ENCODE measurements at regions not wholly inside any gene's neighbourhood (a gene's known extent, or its start where the extent isn't known, plus 50 kb on each side); places are given as distances from the start of the nearest gene placed in this dataset.
"Not testable (repeated sequence)": the region's sequence is repeated elsewhere in the genome, so short reads cannot be mapped to it uniquely, and the experiment has no call there.

GRCh38 chrX:12034741-12035140 lies 103.5 kb upstream of the FRMPD4 start:
- H3K4me3 ChIP-seq: no peak overlapping the region
- no peaks in the 10 kb centered on the region for H3K36me3 ChIP-seq
- no peaks in the 10 kb centered on the region for H3K9me3 ChIP-seq (replicated peaks)
- H3K4me1 ChIP-seq (replicated peaks): no peaks in the 10 kb centered on the region
- DNase-seq (ENCODE audit: low read depth in 1 of 2, low spot score in 2 of 2): no peak
- no peak overlapping the region for H3K27ac ChIP-seq
- no peaks in the 10 kb centered on the region for H3K27me3 ChIP-seq (replicated peaks)

- H3K9me3 ChIP-seq (replicated peaks): no peaks in the 10 kb centered on the region
- no peaks in the 10 kb centered on the region for H3K4me1 ChIP-seq (replicated peaks)
- no peaks in the 10 kb centered on the region for H3K36me3 ChIP-seq
- no peak overlapping the region for H3K4me3 ChIP-seq
- no peak overlapping the region for H3K27ac ChIP-seq
- H3K27me3 ChIP-seq (replicated peaks): no peaks in the 10 kb centered on the region
- DNase-seq (ENCODE audit: low read depth in 1 of 2, low spot score in 2 of 2): no peak
These were observed 95.7 kb upstream of the FRMPD4 start for GRCh38 chrX:12042615-12043014.

GRCh38 chrX:12052109-12052508 lies 86.2 kb upstream of the FRMPD4 start:
- no peak overlapping the region for H3K27ac ChIP-seq
- no peak overlapping the region for H3K4me3 ChIP-seq
- no peaks in the 10 kb centered on the region for H3K27me3 ChIP-seq (replicated peaks)
- no peaks in the 10 kb centered on the region for H3K9me3 ChIP-seq (replicated peaks)
- H3K4me1 ChIP-seq (replicated peaks): no peaks in the 10 kb centered on the region
- DNase-seq (ENCODE audit: low read depth in 1 of 2, low spot score in 2 of 2): no peak
- H3K36me3 ChIP-seq: no peaks in the 10 kb centered on the region

- Histone ChIP-seq H3K9me3 (replicated peaks) (no peaks in the 10 kb centered on the region), H3K27me3 (replicated peaks) (no peaks in the 10 kb centered on the region), H3K36me3 (no peaks in the 10 kb centered on the region), H3K4me3 (no peak overlapping the region), H3K4me1 (replicated peaks) (no peaks in the 10 kb centered on the region), H3K27ac (no peak overlapping the region)
- no peak for DNase-seq (ENCODE audit: low read depth in 1 of 2, low spot score in 2 of 2)
These were observed 80.2 kb upstream of the FRMPD4 start for GRCh38 chrX:12058087-12058486.

- Histone ChIP-seq H3K4me1 (replicated peaks) (no peaks in the 10 kb centered on the region), H3K27me3 (replicated peaks) (no peaks in the 10 kb centered on the region), H3K36me3 (no peaks in the 10 kb centered on the region), H3K27ac (no peak overlapping the region), H3K4me3 (no peak overlapping the region), H3K9me3 (replicated peaks) (no peaks in the 10 kb centered on the region)
- no peak for DNase-seq (ENCODE audit: low read depth in 1 of 2, low spot score in 2 of 2)
These were observed 77.6 kb upstream of the FRMPD4 start for GRCh38 chrX:12060489-12061260.

- Histone ChIP-seq H3K27ac (no peak overlapping the region), H3K27me3 (replicated peaks) (no peaks in the 10 kb centered on the region), H3K4me1 (replicated peaks) (no peaks in the 10 kb centered on the region), H3K9me3 (replicated peaks) (no peaks in the 10 kb centered on the region), H3K36me3 (no peaks in the 10 kb centered on the region), H3K4me3 (no peak overlapping the region)
- no peak for DNase-seq (ENCODE audit: low read depth in 1 of 2, low spot score in 2 of 2)
These were observed 73.0 kb upstream of the FRMPD4 start for GRCh38 chrX:12065251-12065650.

- no peaks in the 10 kb centered on the region for H3K9me3 ChIP-seq (replicated peaks)
- H3K27ac ChIP-seq: no peak overlapping the region
- H3K4me3 ChIP-seq: no peak overlapping the region
- H3K4me1 ChIP-seq (replicated peaks): no peaks in the 10 kb centered on the region
- DNase-seq (ENCODE audit: low read depth in 1 of 2, low spot score in 2 of 2): no peak
- H3K36me3 ChIP-seq: no peaks in the 10 kb centered on the region
- H3K27me3 ChIP-seq (replicated peaks): no peaks in the 10 kb centered on the region
These were observed 62.2 kb upstream of the FRMPD4 start for GRCh38 chrX:12076046-12076445.

GRCh38 chrX:12080265-12080664 lies 58.0 kb upstream of the FRMPD4 start:
- no peak overlapping the region for H3K27ac ChIP-seq
- DNase-seq (ENCODE audit: low read depth in 1 of 2, low spot score in 2 of 2): peak in 1 of 2 experiments; percentile 4
- no peaks in the 10 kb centered on the region for H3K36me3 ChIP-seq
- H3K4me1 ChIP-seq (replicated peaks): no peaks in the 10 kb centered on the region
- no peaks in the 10 kb centered on the region for H3K9me3 ChIP-seq (replicated peaks)
- H3K4me3 ChIP-seq: no peak overlapping the region
- no peaks in the 10 kb centered on the region for H3K27me3 ChIP-seq (replicated peaks)

GRCh38 chrX:12082959-12083358 lies 55.3 kb upstream of the FRMPD4 start:
- not testable (repeated sequence) for H3K9me3 ChIP-seq (replicated peaks); DNase-seq (ENCODE audit: low read depth in 1 of 2, low spot score in 2 of 2); H3K27ac ChIP-seq

More at GRCh38 chrX:12082959-12083358, 55.3 kb upstream of the FRMPD4 start:
- not testable (repeated sequence) for H3K4me1 ChIP-seq (replicated peaks); H3K36me3 ChIP-seq; H3K4me3 ChIP-seq; H3K27me3 ChIP-seq (replicated peaks)

All from SJSA1 (cell line).